Transverse colon (tissue), 4 donors: ENCODE measurements at regions not wholly inside any gene's neighbourhood (a gene's known extent, or its start where the extent isn't known, plus 50 kb on each side); places are given as distances from the start of the nearest gene placed in this dataset.

Experiments
- DNase-seq: peaks from one replicate; pipeline ENCODE4 v3.0.0-alpha.2; 2019
- H3K27ac ChIP-seq, 4 donors: fragments of 200-600 bp; sonication (generic); 2 replicates each; pipeline ENCODE4 v1.5.1; 2016 to 2018; ENCODE audit warnings: inconsistent platforms in 4 of 4
- H3K27me3 ChIP-seq: fragments of 200-600 bp; sonication (generic); 2 replicates; pipeline ENCODE4 v1.5.1; 2017; ENCODE audit warnings: inconsistent platforms
- H3K36me3 ChIP-seq, 4 donors: fragments of 200-600 bp; sonication (generic); 2 replicates each; pipeline ENCODE4 v1.5.1; 2017 to 2019; ENCODE audit warnings: inconsistent platforms in 4 of 4
- H3K4me1 ChIP-seq, 4 donors: fragments of 200-600 bp; sonication (generic); 2 replicates each; pipeline ENCODE4 v1.5.1; 2017 to 2020; ENCODE audit warnings: inconsistent platforms in 4 of 4
- H3K4me3 ChIP-seq, 4 donors: fragments of 200-600 bp; sonication (generic); 1 replicate in 1 of 4; 2 replicates in 3 of 4; pipeline versions ENCODE4 v1.5.1 to v1.6.1; 2017 to 2019; ENCODE audit warnings: inconsistent platforms in 4 of 4
- H3K9me3 ChIP-seq, 2 donors: fragments of 200-600 bp; sonication (generic); 2 replicates each; pipeline ENCODE4 v1.5.1; 2017 to 2019; ENCODE audit warnings: inconsistent platforms in 2 of 2
- CTCF ChIP-seq, 5 experiments: fragments of 200-600 bp in 3 of 5; fragments of 450-650 bp in 2 of 5; sonication (generic) in 3 of 5; IDR thresholded peaks; 1 replicate in 2 of 5; 2 replicates in 3 of 5; pipeline ENCODE4 v1.5.1; 2016 to 2017; ENCODE audit warnings: antibody characterized with exemption in 5 of 5, inconsistent platforms in 3 of 5, mild to moderate bottlenecking in 2 of 5, moderate library complexity in 1 of 5
- EP300 ChIP-seq: sonication (generic); formaldehyde crosslinking; IDR thresholded peaks from one replicate; pipeline ENCODE4 v1.6.1; 2017; ENCODE audit warnings: antibody characterized with exemption, low read depth
- POLR2A ChIP-seq: fragments of 450-650 bp; IDR thresholded peaks from one replicate; pipeline ENCODE4 v1.6.1; 2016; ENCODE audit warnings: antibody characterized with exemption, mild to moderate bottlenecking, moderate library complexity
- POLR2AphosphoS5 ChIP-seq, 3 donors: sonication (generic); formaldehyde crosslinking; IDR thresholded peaks; one replicate each; pipeline ENCODE4 v1.6.1; 2016; ENCODE audit warnings: antibody characterized with exemption in 3 of 3
- WGBS, 2 donors: methylation state at CpG; one replicate each; pipeline ENCODE4 v1.1.5; 2018; ENCODE audit warnings: low coverage in 1 of 2; 5-methylcytosine and 5-hydroxymethylcytosine counted together
- in situ Hi-C, 4 donors: fragments of 200-750 bp; cut with MboI; loops; one replicate each; pipeline versions ENCODE4 v1.15.0 to v1.15.1; 2017; ENCODE audit warnings: low sequenced_read_pairs in 3 of 4, low pct_ligation_motif_present in 1 of 4, low pct_unique_long_range_greater_than_20kb in 1 of 4
- intact Hi-C: fragments of 100-400 bp; cut with DNase I; formaldehyde crosslinking; loops from one replicate; pipeline ENCODE4 v1.15.1; 2023; ENCODE audit warnings: low total_unique reads

GRCh38 chr13:20340759-20341171 lies 108.6 kb upstream of the GJB6 start:
- TF ChIP-seq CTCF (IDR thresholded peaks at IDR 0.05): no peak
- no peak for TF ChIP-seq POLR2A
- no peak for TF ChIP-seq POLR2AphosphoS5 (IDR thresholded peaks at IDR 0.05)
- TF ChIP-seq EP300: no peak
- in situ Hi-C loops: no loop called here
- no peak for DNase-seq
- H3K4me3 ChIP-seq: no peak overlapping the region
- intact Hi-C loops: no loop called here
- 79% methylated on average over 10 of the region's 10 CpGs; no CpG with 5 or more reads in 1 of the 2 donors for WGBS, 2 donors
- no peak overlapping the region for H3K27ac ChIP-seq
- no peaks in the 10 kb centered on the region for H3K4me1 ChIP-seq
- H3K27me3 ChIP-seq: no peaks in the 10 kb centered on the region
- no peaks in the 10 kb centered on the region for H3K36me3 ChIP-seq
- no peaks in the 10 kb centered on the region for H3K9me3 ChIP-seq

GRCh38 chr13:20340136-20340758 lies 108.1 kb upstream of the GJB6 start:
- H3K4me1 ChIP-seq: no peaks in the 10 kb centered on the region
- no peak overlapping the region for H3K27ac ChIP-seq
- in situ Hi-C loops: no loop called here
- H3K36me3 ChIP-seq: no peaks in the 10 kb centered on the region
- 84% methylated on average over 10 of the region's 12 CpGs; no CpG with 5 or more reads in 1 of the 2 donors for WGBS, 2 donors
- H3K27me3 ChIP-seq: no peaks in the 10 kb centered on the region
- H3K4me3 ChIP-seq: no peak overlapping the region
- no peak for DNase-seq
- TF ChIP-seq CTCF (IDR thresholded peaks at IDR 0.05): no peak
- TF ChIP-seq POLR2AphosphoS5 (IDR thresholded peaks at IDR 0.05): no peak
- no peak for TF ChIP-seq EP300
- intact Hi-C loops: no loop called here
- H3K9me3 ChIP-seq: no peaks in the 10 kb centered on the region

GRCh38 chr13:20337884-20338551 lies 105.9 kb upstream of the GJB6 start:
- DNase-seq: no peak
- TF ChIP-seq POLR2A (no peak), CTCF (IDR thresholded peaks at IDR 0.05) (no peak), EP300 (no peak), POLR2AphosphoS5 (IDR thresholded peaks at IDR 0.05) (no peak)
- no peak overlapping the region for H3K27ac ChIP-seq
- intact Hi-C loops (no loop called here), in situ Hi-C loops (no loop called here)
- no peaks in the 10 kb centered on the region for H3K9me3 ChIP-seq
- no peaks in the 10 kb centered on the region for H3K27me3 ChIP-seq
- no peak overlapping the region for H3K4me3 ChIP-seq
- H3K4me1 ChIP-seq: no peaks in the 10 kb centered on the region
- H3K36me3 ChIP-seq: no peaks in the 10 kb centered on the region
- WGBS, 2 donors: 78 to 93% methylated on average over 3 to 5 of the region's 5 CpGs

GRCh38 chr13:20336761-20337160 lies 104.6 kb upstream of the GJB6 start:
- no peaks in the 10 kb centered on the region for H3K4me1 ChIP-seq
- no peak overlapping the region for H3K27ac ChIP-seq
- TF ChIP-seq CTCF (IDR thresholded peaks at IDR 0.05) (no peak), POLR2A (no peak), EP300 (no peak), POLR2AphosphoS5 (IDR thresholded peaks at IDR 0.05) (no peak)
- in situ Hi-C loops: no loop called here
- 82 to 86% methylated on average over 3 to 4 of the region's 4 CpGs for WGBS, 2 donors
- no peaks in the 10 kb centered on the region for H3K36me3 ChIP-seq
- H3K27me3 ChIP-seq: no peaks in the 10 kb centered on the region
- H3K4me3 ChIP-seq: no peak overlapping the region
- no peaks in the 10 kb centered on the region for H3K9me3 ChIP-seq
- intact Hi-C loops: no loop called here
- DNase-seq: no peak
